ENCODE measurements at regions not wholly inside any gene's neighbourhood (a gene's known extent, or its start where the extent isn't known, plus 50 kb on each side); places are given as distances from the start of the nearest gene placed in this dataset.
"Not testable (repeated sequence)": the region's sequence is repeated elsewhere in the genome, so short reads cannot be mapped to it uniquely, and the experiment has no call there.

GRCh38 chr10:28393956-28394568 is 91.2 kb upstream of the MPP7 start:
- DNase-seq: peak; percentile 5

- DNase-seq: no peak
Observed at GRCh38 chr10:28396331-28396730, 93.5 kb upstream of the MPP7 start.

GRCh38 chr10:28397229-28397628 is 94.4 kb upstream of the MPP7 start:
- no peak for DNase-seq

- DNase-seq: no peak
Observed at GRCh38 chr10:28400176-28400575, 97.3 kb upstream of the MPP7 start.

GRCh38 chr10:28400681-28401080 is 97.8 kb upstream of the MPP7 start:
- DNase-seq: no peak

GRCh38 chr10:28402611-28403073 is 99.8 kb upstream of the MPP7 start:
- DNase-seq: not testable (repeated sequence)

- DNase-seq: no peak
Observed at GRCh38 chr10:28403090-28403489, 100.2 kb upstream of the MPP7 start.

- no peak for DNase-seq
Observed at GRCh38 chr10:28408237-28408777, 105.4 kb upstream of the MPP7 start.

- DNase-seq: no peak
Observed at GRCh38 chr10:28410420-28411135, 107.7 kb upstream of the MPP7 start.

- DNase-seq: no peak
Observed at GRCh38 chr10:28411136-28411460, 108.2 kb upstream of the MPP7 start.

- DNase-seq: no peak
Observed at GRCh38 chr10:28411648-28412047, 108.8 kb upstream of the MPP7 start.

- no peak for DNase-seq
Observed at GRCh38 chr10:28418069-28418468, 114.8 kb upstream of the WAC start.

- DNase-seq: no peak
Observed at GRCh38 chr10:28425422-28425821, 107.5 kb upstream of the WAC start.

GRCh38 chr10:28426392-28427159 is 106.3 kb upstream of the WAC start:
- no peak for DNase-seq

- no peak for DNase-seq
Observed at GRCh38 chr10:28427376-28427775, 105.5 kb upstream of the WAC start.

- no peak for DNase-seq
Observed at GRCh38 chr10:28429045-28429444, 103.9 kb upstream of the WAC start.

- DNase-seq: no peak
Observed at GRCh38 chr10:28429573-28430216, 103.2 kb upstream of the WAC start.

- DNase-seq: no peak
Observed at GRCh38 chr10:28431139-28431538, 101.8 kb upstream of the WAC start.

- peak; percentile 22 for DNase-seq
Observed at GRCh38 chr10:28432210-28432676, 100.7 kb upstream of the WAC start.

GRCh38 chr10:28434063-28434462 is 98.9 kb upstream of the WAC start:
- DNase-seq: no peak

- DNase-seq: no peak
Observed at GRCh38 chr10:28442403-28442802, 90.5 kb upstream of the WAC start.

- DNase-seq: no peak
Observed at GRCh38 chr10:28444031-28444430, 88.9 kb upstream of the WAC start.

GRCh38 chr10:28445516-28445915 is 87.4 kb upstream of the WAC start:
- DNase-seq: no peak

Measured in GDM1 (cell line).